HEK293 (cell line): ENCODE measurements at regions not wholly inside any gene's neighbourhood (a gene's known extent, or its start where the extent isn't known, plus 50 kb on each side); places are given as distances from the start of the nearest gene placed in this dataset.

ENCODE experiments used
- SP2 ChIP-seq: fragments of 450-650 bp; formaldehyde crosslinking; IDR thresholded peaks from 2 replicates; pipeline ENCODE4 v1.5.1; 2016; ENCODE audit warnings: missing biosample characterization, missing genetic modification characterization
- ZNF2 ChIP-seq: fragments of 450-650 bp; formaldehyde crosslinking; IDR thresholded peaks from 2 replicates; pipeline ENCODE4 v1.5.1; 2016; ENCODE audit warnings: missing biosample characterization, missing genetic modification characterization
- ZNF274 ChIP-seq, 2 experiments: fragments of 200-500 bp in 1 of 2; fragments of 450-650 bp in 1 of 2; sonication (Bioruptor generic) in 1 of 2; formaldehyde crosslinking in 1 of 2; IDR thresholded peaks; 2 replicates each; pipeline versions ENCODE4 v1.5.1 to v1.6.1; 2014 to 2016; ENCODE audit warnings: borderline replicate concordance in 1 of 2, inconsistent platforms in 1 of 2, low read length in 1 of 2, missing biosample characterization in 1 of 2, missing genetic modification characterization in 1 of 2
- ZNF391 ChIP-seq: fragments of 450-650 bp; formaldehyde crosslinking; IDR thresholded peaks from 2 replicates; pipeline ENCODE4 v1.5.1; 2016; ENCODE audit warnings: low read depth, missing biosample characterization, missing genetic modification characterization, borderline replicate concordance
- ZNF677 ChIP-seq: fragments of 450-650 bp; IDR thresholded peaks from 2 replicates; pipeline ENCODE4 v1.5.0; 2018; ENCODE audit warnings: missing biosample characterization, mild to moderate bottlenecking, missing genetic modification characterization, moderate library complexity
- ZNF830 ChIP-seq: fragments of 450-650 bp; IDR thresholded peaks from 2 replicates; pipeline ENCODE4 v1.5.0; 2018; ENCODE audit warnings: missing biosample characterization, missing genetic modification characterization, low read depth, mild to moderate bottlenecking, moderate library complexity
- TF ChIP-seq, protein P1 (sequence below): fragments of 450-650 bp; formaldehyde crosslinking; IDR thresholded peaks from 2 replicates; pipeline ENCODE4 v1.5.1; 2017; ENCODE audit warnings: missing biosample characterization, missing genetic modification characterization
- TF ChIP-seq, protein P2 (sequence below): fragments of 450-650 bp; formaldehyde crosslinking; IDR thresholded peaks from 2 replicates; pipeline ENCODE4 v1.5.1; 2016; ENCODE audit warnings: missing biosample characterization, missing genetic modification characterization, borderline replicate concordance
- TF ChIP-seq, protein P3 (sequence below): fragments of 450-650 bp; formaldehyde crosslinking; IDR thresholded peaks from 2 replicates; pipeline ENCODE4 v1.5.1; 2016; ENCODE audit warnings: missing biosample characterization, missing genetic modification characterization
- TF ChIP-seq, protein P4 (sequence below): fragments of 450-650 bp; formaldehyde crosslinking; IDR thresholded peaks from 2 replicates; pipeline ENCODE4 v1.5.1; 2017; ENCODE audit warnings: missing biosample characterization, missing genetic modification characterization

DNA sequence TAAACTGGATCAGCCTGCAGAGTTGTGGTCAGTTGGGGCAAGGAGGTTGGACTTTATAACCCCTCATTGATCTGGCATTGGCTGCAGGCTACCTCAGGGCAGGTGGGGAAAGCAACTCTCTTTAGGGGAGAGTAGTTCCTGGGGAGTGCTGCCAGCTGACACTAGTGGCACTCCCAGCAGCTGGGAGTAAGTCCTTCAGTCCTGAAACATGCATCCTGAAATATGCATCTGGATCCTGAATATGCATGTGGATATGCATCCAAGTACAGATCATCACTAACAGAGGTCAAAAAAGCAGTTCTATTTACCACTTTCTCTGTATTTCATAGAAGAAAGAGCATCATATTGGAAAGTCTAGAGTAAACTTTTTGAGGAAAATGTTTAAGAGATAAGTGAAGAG lies 350.8 kb downstream of the EPM2A start:
- TF ChIP-seq ZNF2 (tag by site-specific recombination), result no peak
- TF ChIP-seq, protein P1, sequence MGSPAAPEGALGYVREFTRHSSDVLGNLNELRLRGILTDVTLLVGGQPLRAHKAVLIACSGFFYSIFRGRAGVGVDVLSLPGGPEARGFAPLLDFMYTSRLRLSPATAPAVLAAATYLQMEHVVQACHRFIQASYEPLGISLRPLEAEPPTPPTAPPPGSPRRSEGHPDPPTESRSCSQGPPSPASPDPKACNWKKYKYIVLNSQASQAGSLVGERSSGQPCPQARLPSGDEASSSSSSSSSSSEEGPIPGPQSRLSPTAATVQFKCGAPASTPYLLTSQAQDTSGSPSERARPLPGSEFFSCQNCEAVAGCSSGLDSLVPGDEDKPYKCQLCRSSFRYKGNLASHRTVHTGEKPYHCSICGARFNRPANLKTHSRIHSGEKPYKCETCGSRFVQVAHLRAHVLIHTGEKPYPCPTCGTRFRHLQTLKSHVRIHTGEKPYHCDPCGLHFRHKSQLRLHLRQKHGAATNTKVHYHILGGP, result no peak
- TF ChIP-seq SP2 (tag by site-specific recombination), result no peak
- no peak for TF ChIP-seq ZNF830 (tag by site-specific recombination)
- TF ChIP-seq, protein P2, sequence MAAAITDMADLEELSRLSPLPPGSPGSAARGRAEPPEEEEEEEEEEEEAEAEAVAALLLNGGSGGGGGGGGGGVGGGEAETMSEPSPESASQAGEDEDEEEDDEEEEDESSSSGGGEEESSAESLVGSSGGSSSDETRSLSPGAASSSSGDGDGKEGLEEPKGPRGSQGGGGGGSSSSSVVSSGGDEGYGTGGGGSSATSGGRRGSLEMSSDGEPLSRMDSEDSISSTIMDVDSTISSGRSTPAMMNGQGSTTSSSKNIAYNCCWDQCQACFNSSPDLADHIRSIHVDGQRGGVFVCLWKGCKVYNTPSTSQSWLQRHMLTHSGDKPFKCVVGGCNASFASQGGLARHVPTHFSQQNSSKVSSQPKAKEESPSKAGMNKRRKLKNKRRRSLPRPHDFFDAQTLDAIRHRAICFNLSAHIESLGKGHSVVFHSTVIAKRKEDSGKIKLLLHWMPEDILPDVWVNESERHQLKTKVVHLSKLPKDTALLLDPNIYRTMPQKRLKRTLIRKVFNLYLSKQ (tag by site-specific recombination), result no peak
- TF ChIP-seq, protein P3, sequence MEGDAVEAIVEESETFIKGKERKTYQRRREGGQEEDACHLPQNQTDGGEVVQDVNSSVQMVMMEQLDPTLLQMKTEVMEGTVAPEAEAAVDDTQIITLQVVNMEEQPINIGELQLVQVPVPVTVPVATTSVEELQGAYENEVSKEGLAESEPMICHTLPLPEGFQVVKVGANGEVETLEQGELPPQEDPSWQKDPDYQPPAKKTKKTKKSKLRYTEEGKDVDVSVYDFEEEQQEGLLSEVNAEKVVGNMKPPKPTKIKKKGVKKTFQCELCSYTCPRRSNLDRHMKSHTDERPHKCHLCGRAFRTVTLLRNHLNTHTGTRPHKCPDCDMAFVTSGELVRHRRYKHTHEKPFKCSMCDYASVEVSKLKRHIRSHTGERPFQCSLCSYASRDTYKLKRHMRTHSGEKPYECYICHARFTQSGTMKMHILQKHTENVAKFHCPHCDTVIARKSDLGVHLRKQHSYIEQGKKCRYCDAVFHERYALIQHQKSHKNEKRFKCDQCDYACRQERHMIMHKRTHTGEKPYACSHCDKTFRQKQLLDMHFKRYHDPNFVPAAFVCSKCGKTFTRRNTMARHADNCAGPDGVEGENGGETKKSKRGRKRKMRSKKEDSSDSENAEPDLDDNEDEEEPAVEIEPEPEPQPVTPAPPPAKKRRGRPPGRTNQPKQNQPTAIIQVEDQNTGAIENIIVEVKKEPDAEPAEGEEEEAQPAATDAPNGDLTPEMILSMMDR (tag by site-specific recombination), result no peak
- TF ChIP-seq ZNF274 (IDR thresholded peaks at IDR 0.05; ENCODE audit: low read length), result no peak
- no peak for TF ChIP-seq ZNF274 (tag by site-specific recombination; IDR thresholded peaks at IDR 0.05; ENCODE audit: borderline replicate concordance)
- TF ChIP-seq ZNF391 (tag by site-specific recombination), result no peak
- TF ChIP-seq, protein P4, sequence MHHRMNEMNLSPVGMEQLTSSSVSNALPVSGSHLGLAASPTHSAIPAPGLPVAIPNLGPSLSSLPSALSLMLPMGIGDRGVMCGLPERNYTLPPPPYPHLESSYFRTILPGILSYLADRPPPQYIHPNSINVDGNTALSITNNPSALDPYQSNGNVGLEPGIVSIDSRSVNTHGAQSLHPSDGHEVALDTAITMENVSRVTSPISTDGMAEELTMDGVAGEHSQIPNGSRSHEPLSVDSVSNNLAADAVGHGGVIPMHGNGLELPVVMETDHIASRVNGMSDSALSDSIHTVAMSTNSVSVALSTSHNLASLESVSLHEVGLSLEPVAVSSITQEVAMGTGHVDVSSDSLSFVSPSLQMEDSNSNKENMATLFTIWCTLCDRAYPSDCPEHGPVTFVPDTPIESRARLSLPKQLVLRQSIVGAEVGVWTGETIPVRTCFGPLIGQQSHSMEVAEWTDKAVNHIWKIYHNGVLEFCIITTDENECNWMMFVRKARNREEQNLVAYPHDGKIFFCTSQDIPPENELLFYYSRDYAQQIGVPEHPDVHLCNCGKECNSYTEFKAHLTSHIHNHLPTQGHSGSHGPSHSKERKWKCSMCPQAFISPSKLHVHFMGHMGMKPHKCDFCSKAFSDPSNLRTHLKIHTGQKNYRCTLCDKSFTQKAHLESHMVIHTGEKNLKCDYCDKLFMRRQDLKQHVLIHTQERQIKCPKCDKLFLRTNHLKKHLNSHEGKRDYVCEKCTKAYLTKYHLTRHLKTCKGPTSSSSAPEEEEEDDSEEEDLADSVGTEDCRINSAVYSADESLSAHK (tag by site-specific recombination), result no peak
- TF ChIP-seq ZNF677 (tag by site-specific recombination), result no peak
